ENCODE measurements at regions not wholly inside any gene's neighbourhood (a gene's known extent, or its start where the extent isn't known, plus 50 kb on each side); places are given as distances from the start of the nearest gene placed in this dataset.

DNA sequence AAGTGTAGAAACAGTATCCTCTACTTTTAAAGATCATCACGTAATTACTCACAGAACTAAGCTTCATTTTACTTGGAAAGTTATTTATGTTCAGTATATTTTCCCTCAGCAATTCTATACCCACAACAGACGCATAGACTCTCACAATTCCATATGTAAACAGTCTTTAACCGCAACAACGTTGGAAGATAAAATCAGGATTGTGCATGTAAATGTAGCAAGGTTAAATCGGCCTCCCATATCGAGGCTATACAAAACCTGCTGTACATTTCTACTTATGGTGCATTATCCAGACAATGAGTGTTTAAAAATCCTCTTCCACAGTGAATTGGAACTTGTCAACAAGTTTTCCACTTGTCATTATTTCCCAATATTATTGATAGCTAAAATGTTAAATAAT is 581.1 kb downstream of the SLC16A7 start:
- TF ChIP-seq EZH2phosphoT487 (IDR thresholded peaks at IDR 0.05; ENCODE audit: borderline replicate concordance, low read depth, low read length): no peak
- TF ChIP-seq, protein P1, sequence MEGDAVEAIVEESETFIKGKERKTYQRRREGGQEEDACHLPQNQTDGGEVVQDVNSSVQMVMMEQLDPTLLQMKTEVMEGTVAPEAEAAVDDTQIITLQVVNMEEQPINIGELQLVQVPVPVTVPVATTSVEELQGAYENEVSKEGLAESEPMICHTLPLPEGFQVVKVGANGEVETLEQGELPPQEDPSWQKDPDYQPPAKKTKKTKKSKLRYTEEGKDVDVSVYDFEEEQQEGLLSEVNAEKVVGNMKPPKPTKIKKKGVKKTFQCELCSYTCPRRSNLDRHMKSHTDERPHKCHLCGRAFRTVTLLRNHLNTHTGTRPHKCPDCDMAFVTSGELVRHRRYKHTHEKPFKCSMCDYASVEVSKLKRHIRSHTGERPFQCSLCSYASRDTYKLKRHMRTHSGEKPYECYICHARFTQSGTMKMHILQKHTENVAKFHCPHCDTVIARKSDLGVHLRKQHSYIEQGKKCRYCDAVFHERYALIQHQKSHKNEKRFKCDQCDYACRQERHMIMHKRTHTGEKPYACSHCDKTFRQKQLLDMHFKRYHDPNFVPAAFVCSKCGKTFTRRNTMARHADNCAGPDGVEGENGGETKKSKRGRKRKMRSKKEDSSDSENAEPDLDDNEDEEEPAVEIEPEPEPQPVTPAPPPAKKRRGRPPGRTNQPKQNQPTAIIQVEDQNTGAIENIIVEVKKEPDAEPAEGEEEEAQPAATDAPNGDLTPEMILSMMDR (conservative IDR thresholded peaks at IDR 0.05; ENCODE audit: low read length): no peak

Measured in OCI-LY7 (cell line).